ENCODE measurements at regions not wholly inside any gene's neighbourhood (a gene's known extent, or its start where the extent isn't known, plus 50 kb on each side); places are given as distances from the start of the nearest gene placed in this dataset.

GRCh38 chr14:97956581-97957340 is 1159.6 kb downstream of the VRK1 start:
- TF ChIP-seq, protein P1, sequence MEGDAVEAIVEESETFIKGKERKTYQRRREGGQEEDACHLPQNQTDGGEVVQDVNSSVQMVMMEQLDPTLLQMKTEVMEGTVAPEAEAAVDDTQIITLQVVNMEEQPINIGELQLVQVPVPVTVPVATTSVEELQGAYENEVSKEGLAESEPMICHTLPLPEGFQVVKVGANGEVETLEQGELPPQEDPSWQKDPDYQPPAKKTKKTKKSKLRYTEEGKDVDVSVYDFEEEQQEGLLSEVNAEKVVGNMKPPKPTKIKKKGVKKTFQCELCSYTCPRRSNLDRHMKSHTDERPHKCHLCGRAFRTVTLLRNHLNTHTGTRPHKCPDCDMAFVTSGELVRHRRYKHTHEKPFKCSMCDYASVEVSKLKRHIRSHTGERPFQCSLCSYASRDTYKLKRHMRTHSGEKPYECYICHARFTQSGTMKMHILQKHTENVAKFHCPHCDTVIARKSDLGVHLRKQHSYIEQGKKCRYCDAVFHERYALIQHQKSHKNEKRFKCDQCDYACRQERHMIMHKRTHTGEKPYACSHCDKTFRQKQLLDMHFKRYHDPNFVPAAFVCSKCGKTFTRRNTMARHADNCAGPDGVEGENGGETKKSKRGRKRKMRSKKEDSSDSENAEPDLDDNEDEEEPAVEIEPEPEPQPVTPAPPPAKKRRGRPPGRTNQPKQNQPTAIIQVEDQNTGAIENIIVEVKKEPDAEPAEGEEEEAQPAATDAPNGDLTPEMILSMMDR (IDR thresholded peaks at IDR 0.05; ENCODE audit: poor library complexity, severe bottlenecking) = no peak
- TF ChIP-seq EZH2 (IDR thresholded peaks at IDR 0.05; ENCODE audit: borderline replicate concordance, insufficient read depth, low read length, poor library complexity, severe bottlenecking) (no peak), RAD21 (conservative IDR thresholded peaks at IDR 0.05) (no peak), TAF1 (IDR thresholded peaks at IDR 0.05; ENCODE audit: low read depth) (no peak), SMC3 (conservative IDR thresholded peaks at IDR 0.05; ENCODE audit: poor library complexity) (no peak), POLR2AphosphoS5 (IDR thresholded peaks at IDR 0.05) (no peak), EP300 (conservative IDR thresholded peaks at IDR 0.05; ENCODE audit: poor library complexity, severe bottlenecking) (no peak)

All from neural cell (in vitro differentiated cells).